GOT3 (cell line): ENCODE measurements at regions not wholly inside any gene's neighbourhood (a gene's known extent, or its start where the extent isn't known, plus 50 kb on each side); places are given as distances from the start of the nearest gene placed in this dataset.
A peak's percentile ranks its signal among the peaks of the same experiment; 100 is the strongest.
"Not testable (repeated sequence)": the region's sequence is repeated elsewhere in the genome, so short reads cannot be mapped to it uniquely, and the experiment has no call there.

Source experiments
- DNase-seq: peaks from one replicate; lab custom pipeline; 2025; ENCODE audit warnings: mixed read lengths; lab: John Stamatoyannopoulos, UW

GRCh38 chr7:4437916-4438315, 244.2 kb upstream of the FOXK1 start:
- no peak for DNase-seq

- DNase-seq: no peak
Measured at GRCh38 chr7:4438723-4439245, 243.3 kb upstream of the FOXK1 start.

- no peak for DNase-seq
Measured at GRCh38 chr7:4439444-4439843, 242.7 kb upstream of the FOXK1 start.

- no peak for DNase-seq
Measured at GRCh38 chr7:4444106-4444505, 238.0 kb upstream of the FOXK1 start.

- DNase-seq: no peak
Measured at GRCh38 chr7:4445777-4446176, 236.3 kb upstream of the FOXK1 start.

GRCh38 chr7:4449263-4449662, 232.8 kb upstream of the FOXK1 start:
- DNase-seq: no peak

GRCh38 chr7:4450483-4450882, 231.6 kb upstream of the FOXK1 start:
- DNase-seq: no peak

- no peak for DNase-seq
Measured at GRCh38 chr7:4460597-4460996, 221.5 kb upstream of the FOXK1 start.

- no peak for DNase-seq
Measured at GRCh38 chr7:4461531-4461930, 220.6 kb upstream of the FOXK1 start.

- no peak for DNase-seq
Measured at GRCh38 chr7:4468320-4469102, 213.6 kb upstream of the FOXK1 start.

- no peak for DNase-seq
Measured at GRCh38 chr7:4470246-4470645, 211.8 kb upstream of the FOXK1 start.

- DNase-seq: no peak
Measured at GRCh38 chr7:4472728-4473127, 209.4 kb upstream of the FOXK1 start.

- peak; percentile 9 for DNase-seq
Measured at GRCh38 chr7:4479367-4480039, 202.6 kb upstream of the FOXK1 start.

GRCh38 chr7:4480131-4480530, 202.0 kb upstream of the FOXK1 start:
- DNase-seq: not testable (repeated sequence)

GRCh38 chr7:4483851-4484250, 198.2 kb upstream of the FOXK1 start:
- no peak for DNase-seq

- DNase-seq: no peak
Measured at GRCh38 chr7:4484545-4484944, 197.6 kb upstream of the FOXK1 start.

- DNase-seq: no peak
Measured at GRCh38 chr7:4486907-4487306, 195.2 kb upstream of the FOXK1 start.

GRCh38 chr7:4496911-4497310, 185.2 kb upstream of the FOXK1 start:
- not testable (repeated sequence) for DNase-seq

GRCh38 chr7:4500812-4501211, 181.3 kb upstream of the FOXK1 start:
- no peak for DNase-seq

- DNase-seq: not testable (repeated sequence)
Measured at GRCh38 chr7:4507886-4508285, 174.2 kb upstream of the FOXK1 start.

- DNase-seq: no peak
Measured at GRCh38 chr7:4513450-4513849, 168.6 kb upstream of the FOXK1 start.

- no peak for DNase-seq
Measured at GRCh38 chr7:4519819-4520520, 162.1 kb upstream of the FOXK1 start.

- DNase-seq: no peak
Measured at GRCh38 chr7:4523219-4523618, 158.9 kb upstream of the FOXK1 start.
